ENCODE measurements at regions not wholly inside any gene's neighbourhood (a gene's known extent, or its start where the extent isn't known, plus 50 kb on each side); places are given as distances from the start of the nearest gene placed in this dataset.

GRCh38 chr4:72677265-72677664 lies 108.2 kb upstream of the ADAMTS3 start:
- TF ChIP-seq EZH2 (IDR thresholded peaks at IDR 0.05; ENCODE audit: low read length, missing control alignments) (no peak), CTCF (conservative IDR thresholded peaks at IDR 0.05 in 1 of 2, IDR thresholded peaks at IDR 0.05 in 1 of 2; ENCODE audit: low read depth in 1 of 2, low read length in 2 of 2) (no peak)
